Heart right ventricle (tissue), 16 donors: ENCODE measurements at regions not wholly inside any gene's neighbourhood (a gene's known extent, or its start where the extent isn't known, plus 50 kb on each side); places are given as distances from the start of the nearest gene placed in this dataset.
A peak's percentile ranks its signal among the peaks of the same experiment; 100 is the strongest.

Experiments
- ATAC-seq, 8 donors: fragments of 200-7000 bp; cut with Tn5 transposase; one replicate each; pipeline ENCODE4 v1.9.1; 2020; ENCODE audit warnings: mild to moderate bottlenecking in 8 of 8, moderate library complexity in 8 of 8, moderate number of reproducible peaks in 1 of 8
- DNase-seq, 2 donors: peaks; one replicate each; pipeline ENCODE4 v3.0.0-alpha.2; 2020
- H3K27ac ChIP-seq, 10 donors: fragments of 200-600 bp; sonication (generic) in 2 of 10; one replicate each; pipeline versions ENCODE4 v1.5.0 to v1.8.0; 2020 to 2022; ENCODE audit warnings: mild to moderate bottlenecking in 3 of 10
- H3K27me3 ChIP-seq, 7 donors: fragments of 200-600 bp; one replicate each; pipeline ENCODE4 v1.8.0; 2021 to 2022; ENCODE audit warnings: mild to moderate bottlenecking in 2 of 7
- H3K36me3 ChIP-seq, 9 donors: fragments of 200-600 bp; sonication (generic) in 1 of 9; one replicate each; pipeline versions ENCODE4 v1.5.0 to v1.8.0; 2020 to 2022; ENCODE audit warnings: mild to moderate bottlenecking in 2 of 9
- H3K4me1 ChIP-seq, 9 donors: fragments of 200-600 bp; sonication (generic) in 1 of 9; one replicate each; pipeline versions ENCODE4 v1.5.0 to v1.8.0; 2020 to 2022; ENCODE audit warnings: mild to moderate bottlenecking in 4 of 9
- H3K4me3 ChIP-seq, 10 donors: fragments of 200-600 bp; sonication (generic) in 2 of 10; one replicate each; pipeline versions ENCODE4 v1.5.0 to v1.8.0; 2020 to 2022; ENCODE audit warnings: mild to moderate bottlenecking in 7 of 10, moderate library complexity in 2 of 10
- H3K9me3 ChIP-seq, 11 donors: fragments of 200-600 bp in 10 of 11; sonication (generic) in 2 of 11; one replicate each; pipeline versions ENCODE4 v1.5.0 to v1.8.0; 2013 to 2022; ENCODE audit warnings: mild to moderate bottlenecking in 2 of 11, control low read depth in 1 of 11, moderate library complexity in 1 of 11
- CTCF ChIP-seq, 9 donors: fragments of 200-600 bp; sonication (generic) in 2 of 9; IDR thresholded peaks; one replicate each; pipeline versions ENCODE4 v1.5.0 to v1.8.0; 2021 to 2022; ENCODE audit warnings: antibody characterized with exemption in 9 of 9, mild to moderate bottlenecking in 5 of 9, moderate library complexity in 1 of 9
- WGBS, 2 donors: extraction: QIAGEN DNeasy Blood & Tissue Kit; methylation state at CpG; one replicate each; pipeline ENCODE4 v1.1.7; 2013; ENCODE audit warnings: inconsistent platforms in 1 of 2; 5-methylcytosine and 5-hydroxymethylcytosine counted together
- intact Hi-C, 10 donors: fragments of 100-400 bp; cut with DNase I; formaldehyde crosslinking; loops; one replicate each; pipeline versions ENCODE4 v1.11.1 to v1.14.2; 2022
- donor health status: Arrhythmogenic right ventricular cardiomyopathy.
- donor health status: ischemic (EF 13 %, LVEDD 7.1; RV severe dilation, severe dysfunction).
- donor health status: healthy with polysubstance abuse.
- donor health status: DM: no; HTN: yes; CAD: no.
- donor health status: DM: no; HTN: no; CAD: no.
- donor health status: ischemic (EF 25% LVEDD 6.9; RV normal size, moderate dysfunction).
- donor health status: ischemic (EF 25% LVEDD 5.7; RV mildly dilated, moderate dysfunction).
- donor health status: healthy.
- donor health status: DM: yes; HTN: yes; CAD: no.
- donor health status: Ischemic cardiomyopathy.
- donor health status: ischemic (EF 35%, LVEDD 5.7; RV mildly dilated, moderate dysfunction).
- donor health status: nonischemic (EF 11% LVEDD 7.7; RV severe dilation, severe dysfunction).
- donor health status: DM: yes; HTN: yes; CAD: no.
- donor health status: PGD.
- donor health status: ischemic (EF 29% LVEDD 5.4; RV normal size, mild dysfunction).
- donor health status: nonischemic (EF 23%, LVEDD 6.1; RV moderate dilation, normal function).

- DNase-seq: no peak
- Histone ChIP-seq H3K27me3 (no peaks in the 10 kb centered on the region), H3K9me3 (no peaks in the 10 kb centered on the region), H3K36me3 (no peaks in the 10 kb centered on the region), H3K4me1 (peaks cover 0 to 46% (median 12%) of the 10 kb centered on the region in 9 donors), H3K27ac (peak overlapping the region in 1 of 10 donors; percentile 7), H3K4me3 (no peak overlapping the region)
- WGBS, 2 donors: 60 to 73% methylated on average over 4 of the region's 4 CpGs
- intact Hi-C loops: loop anchor here in 1 of 10 donors (10.0 kb wide), 1 partner anchor 54 kb away; no protein-coding TSS in a partner anchor
- peak in 1 of 9 donors; percentile 8 for TF ChIP-seq CTCF (IDR thresholded peaks at IDR 0.05)
- ATAC-seq: no peak
These were observed 72.7 kb upstream of the CTAGE1 start for GRCh38 chr18:22490429-22490846.

GRCh38 chr18:22493255-22493654, 75.5 kb upstream of the CTAGE1 start:
- no peak overlapping the region for H3K4me3 ChIP-seq
- TF ChIP-seq CTCF (IDR thresholded peaks at IDR 0.05): no peak
- DNase-seq: no peak
- no peak for ATAC-seq
- intact Hi-C loops: loop anchor here in 1 of 10 donors (10.0 kb wide), 1 partner anchor 52 kb away; no protein-coding TSS in a partner anchor
- H3K27me3 ChIP-seq: no peaks in the 10 kb centered on the region
- H3K36me3 ChIP-seq: no peaks in the 10 kb centered on the region
- H3K4me1 ChIP-seq: peaks cover 0 to 43% (median 12%) of the 10 kb centered on the region in 9 donors
- H3K9me3 ChIP-seq: peaks cover 0 to 9% (median 0%) of the 10 kb centered on the region in 11 donors
- H3K27ac ChIP-seq: peak overlapping the region in 5 of 10 donors; percentile 6 to 78 (median 52)

GRCh38 chr18:22493940-22494339, 76.2 kb upstream of the CTAGE1 start:
- DNase-seq: peak in 1 of 2 donors; percentile 11
- Histone ChIP-seq H3K4me3 (no peak overlapping the region), H3K27me3 (no peaks in the 10 kb centered on the region), H3K4me1 (peaks cover 0 to 36% (median 7%) of the 10 kb centered on the region in 9 donors), H3K27ac (peak overlapping the region in 9 of 10 donors; percentile 14 to 78 (median 52)), H3K36me3 (no peaks in the 10 kb centered on the region), H3K9me3 (peaks cover 0 to 9% (median 0%) of the 10 kb centered on the region in 11 donors)
- WGBS, 2 donors: 70 to 80% methylated on average over 4 of the region's 4 CpGs
- TF ChIP-seq CTCF (IDR thresholded peaks at IDR 0.05): no peak
- peak; percentile 34 to 62 (median 50) for ATAC-seq
- intact Hi-C loops: loop anchor here in 1 of 10 donors (10.0 kb wide), 1 partner anchor 51 kb away; no protein-coding TSS in a partner anchor

- intact Hi-C loops: loop anchor here in 1 of 10 donors (10.0 kb wide), 1 partner anchor 50 kb away; no protein-coding TSS in a partner anchor
These were observed 77.1 kb upstream of the CTAGE1 start for GRCh38 chr18:22494771-22495170.

More at GRCh38 chr18:22494771-22495170, 77.1 kb upstream of the CTAGE1 start:
- no peak for TF ChIP-seq CTCF (IDR thresholded peaks at IDR 0.05)
- no peak overlapping the region for H3K4me3 ChIP-seq
- no peaks in the 10 kb centered on the region for H3K27me3 ChIP-seq
- ATAC-seq (peak in 7 of 8 donors; percentile 67 to 85 (median 82)), DNase-seq (no peak)
- 53 to 61% methylated on average over 2 of the region's 2 CpGs for WGBS, 2 donors
- H3K9me3 ChIP-seq: peaks cover 0 to 9% (median 0%) of the 10 kb centered on the region in 11 donors
- H3K27ac ChIP-seq: peak overlapping the region in 8 of 10 donors; percentile 29 to 78 (median 50)
- H3K36me3 ChIP-seq: no peaks in the 10 kb centered on the region
- peaks cover 0 to 34% (median 6%) of the 10 kb centered on the region in 9 donors for H3K4me1 ChIP-seq
